Tibial artery (tissue), 4 donors: ENCODE measurements at regions not wholly inside any gene's neighbourhood (a gene's known extent, or its start where the extent isn't known, plus 50 kb on each side); places are given as distances from the start of the nearest gene placed in this dataset.

Experiments used
- DNase-seq, 2 donors: peaks; one replicate each; pipeline ENCODE4 v3.0.0-alpha.2; 2019
- H3K27ac ChIP-seq, 2 donors: fragments of 200-600 bp; sonication (generic) in 1 of 2; 1 replicate in 1 of 2; 2 replicates in 1 of 2; pipeline ENCODE4 v1.5.1; 2018 to 2019; ENCODE audit warnings: mild to moderate bottlenecking in 1 of 2
- H3K27me3 ChIP-seq, 2 donors: fragments of 200-600 bp; sonication (generic) in 1 of 2; one replicate each; pipeline versions ENCODE4 v1.5.1 to v1.6.0; 2016 to 2019
- H3K36me3 ChIP-seq, 3 donors: fragments of 200-600 bp; sonication (generic) in 2 of 3; one replicate each; pipeline ENCODE4 v1.5.1; 2016 to 2019; ENCODE audit warnings: mild to moderate bottlenecking in 2 of 3
- H3K4me1 ChIP-seq, 4 donors: fragments of 200-600 bp; sonication (generic) in 2 of 4; 1 replicate in 3 of 4; 2 replicates in 1 of 4; pipeline ENCODE4 v1.5.1; 2016 to 2019
- H3K4me3 ChIP-seq, 2 donors: fragments of 200-600 bp; sonication (generic) in 1 of 2; 1 replicate in 1 of 2; 2 replicates in 1 of 2; pipeline ENCODE4 v1.5.1; 2018 to 2019; ENCODE audit warnings: mild to moderate bottlenecking in 2 of 2
- H3K9me3 ChIP-seq, 3 donors: fragments of 200-600 bp; sonication (generic) in 1 of 3; one replicate each; pipeline ENCODE4 v1.5.1; 2016 to 2019
- intact Hi-C: fragments of 100-400 bp; cut with DNase I; formaldehyde crosslinking; loops from one replicate; pipeline ENCODE4 v1.15.0; 2023; ENCODE audit warnings: low total_unique reads
- TF ChIP-seq, protein P1 (sequence below), 2 experiments: fragments of 200-600 bp in 1 of 2; fragments of 450-650 bp in 1 of 2; IDR thresholded peaks; one replicate each; pipeline ENCODE4 v1.5.1; 2017 to 2019; ENCODE audit warnings: antibody characterized with exemption in 2 of 2, mild to moderate bottlenecking in 1 of 2, moderate library complexity in 1 of 2

DNA sequence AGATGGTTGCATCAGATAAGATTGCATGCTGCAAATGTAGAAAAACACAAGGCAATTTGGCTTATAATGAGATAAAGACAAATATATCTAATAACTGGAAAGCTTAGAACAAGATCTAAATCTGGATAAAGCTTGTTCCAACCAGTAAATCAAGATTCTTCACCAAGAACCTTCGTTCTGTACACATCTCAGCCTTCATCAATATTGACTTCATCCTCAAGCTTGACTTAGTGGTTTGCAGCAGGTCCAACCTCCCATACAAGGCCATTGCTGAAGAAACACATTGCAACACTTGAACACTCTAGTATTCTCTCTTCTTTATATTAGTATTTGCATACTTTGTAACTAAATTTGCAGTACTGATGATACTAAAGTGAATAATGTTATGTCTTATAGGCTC is 407.6 kb downstream of the TLL1 start:
- H3K27ac ChIP-seq = no peak overlapping the region
- H3K36me3 ChIP-seq = no peaks in the 10 kb centered on the region
- no peaks in the 10 kb centered on the region for H3K9me3 ChIP-seq
- no peaks in the 10 kb centered on the region for H3K27me3 ChIP-seq
- TF ChIP-seq, protein P1, sequence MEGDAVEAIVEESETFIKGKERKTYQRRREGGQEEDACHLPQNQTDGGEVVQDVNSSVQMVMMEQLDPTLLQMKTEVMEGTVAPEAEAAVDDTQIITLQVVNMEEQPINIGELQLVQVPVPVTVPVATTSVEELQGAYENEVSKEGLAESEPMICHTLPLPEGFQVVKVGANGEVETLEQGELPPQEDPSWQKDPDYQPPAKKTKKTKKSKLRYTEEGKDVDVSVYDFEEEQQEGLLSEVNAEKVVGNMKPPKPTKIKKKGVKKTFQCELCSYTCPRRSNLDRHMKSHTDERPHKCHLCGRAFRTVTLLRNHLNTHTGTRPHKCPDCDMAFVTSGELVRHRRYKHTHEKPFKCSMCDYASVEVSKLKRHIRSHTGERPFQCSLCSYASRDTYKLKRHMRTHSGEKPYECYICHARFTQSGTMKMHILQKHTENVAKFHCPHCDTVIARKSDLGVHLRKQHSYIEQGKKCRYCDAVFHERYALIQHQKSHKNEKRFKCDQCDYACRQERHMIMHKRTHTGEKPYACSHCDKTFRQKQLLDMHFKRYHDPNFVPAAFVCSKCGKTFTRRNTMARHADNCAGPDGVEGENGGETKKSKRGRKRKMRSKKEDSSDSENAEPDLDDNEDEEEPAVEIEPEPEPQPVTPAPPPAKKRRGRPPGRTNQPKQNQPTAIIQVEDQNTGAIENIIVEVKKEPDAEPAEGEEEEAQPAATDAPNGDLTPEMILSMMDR (IDR thresholded peaks at IDR 0.05) = no peak
- no peaks in the 10 kb centered on the region for H3K4me1 ChIP-seq
- no peak overlapping the region for H3K4me3 ChIP-seq
- intact Hi-C loops = no loop called here
- no peak for DNase-seq

DNA sequence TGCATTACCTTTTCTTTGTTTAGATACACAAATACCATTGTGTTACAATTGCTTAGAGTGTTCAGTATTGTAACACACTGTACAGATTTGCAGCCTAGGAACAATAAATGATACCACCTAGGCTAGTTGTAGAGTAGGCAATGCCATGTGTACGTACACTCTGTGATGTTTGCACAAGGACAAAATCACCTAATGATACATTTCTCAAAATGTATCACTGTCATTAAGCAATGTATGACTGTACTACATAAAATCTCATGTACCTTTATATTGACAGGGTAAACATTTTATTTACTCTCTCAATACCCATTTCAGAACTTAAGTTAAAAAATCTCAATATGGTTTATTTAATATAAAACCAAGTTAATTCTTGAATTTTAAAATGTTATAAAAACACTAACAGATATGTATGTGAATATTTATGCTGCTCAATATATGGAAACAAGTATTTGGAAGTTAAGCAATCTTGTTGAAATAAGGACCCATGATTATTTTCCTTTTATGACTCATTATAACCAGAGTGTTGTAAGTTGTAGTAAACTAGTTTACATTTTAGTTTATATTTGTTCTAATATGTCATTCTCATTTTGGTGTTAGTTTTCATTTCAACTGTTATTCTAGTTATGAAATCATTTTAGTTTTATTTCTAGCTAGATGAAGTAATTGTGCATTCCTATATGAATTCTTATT is 409.2 kb downstream of the TLL1 start:
- Histone ChIP-seq H3K9me3 (no peaks in the 10 kb centered on the region), H3K4me1 (no peaks in the 10 kb centered on the region), H3K36me3 (no peaks in the 10 kb centered on the region), H3K4me3 (no peak overlapping the region), H3K27me3 (no peaks in the 10 kb centered on the region), H3K27ac (no peak overlapping the region)
- intact Hi-C loops = no loop called here
- no peak for DNase-seq
- TF ChIP-seq, protein P1 (IDR thresholded peaks at IDR 0.05) = no peak

- no peaks in the 10 kb centered on the region for H3K9me3 ChIP-seq
- no peaks in the 10 kb centered on the region for H3K36me3 ChIP-seq
- no peak overlapping the region for H3K4me3 ChIP-seq
- TF ChIP-seq, protein P1 (IDR thresholded peaks at IDR 0.05) = no peak
- no peak overlapping the region for H3K27ac ChIP-seq
- no peaks in the 10 kb centered on the region for H3K27me3 ChIP-seq
- intact Hi-C loops = no loop called here
- no peaks in the 10 kb centered on the region for H3K4me1 ChIP-seq
- DNase-seq = no peak
Observed at GRCh38 chr4:166284221-166284620, 411.2 kb downstream of the TLL1 start.

GRCh38 chr4:166290426-166290825 is 417.4 kb downstream of the TLL1 start:
- Histone ChIP-seq H3K4me1 (no peaks in the 10 kb centered on the region), H3K9me3 (no peaks in the 10 kb centered on the region), H3K27me3 (no peaks in the 10 kb centered on the region), H3K4me3 (no peak overlapping the region), H3K27ac (no peak overlapping the region), H3K36me3 (no peaks in the 10 kb centered on the region)
- intact Hi-C loops = no loop called here
- no peak for DNase-seq
- TF ChIP-seq, protein P1 (IDR thresholded peaks at IDR 0.05) = no peak

DNA sequence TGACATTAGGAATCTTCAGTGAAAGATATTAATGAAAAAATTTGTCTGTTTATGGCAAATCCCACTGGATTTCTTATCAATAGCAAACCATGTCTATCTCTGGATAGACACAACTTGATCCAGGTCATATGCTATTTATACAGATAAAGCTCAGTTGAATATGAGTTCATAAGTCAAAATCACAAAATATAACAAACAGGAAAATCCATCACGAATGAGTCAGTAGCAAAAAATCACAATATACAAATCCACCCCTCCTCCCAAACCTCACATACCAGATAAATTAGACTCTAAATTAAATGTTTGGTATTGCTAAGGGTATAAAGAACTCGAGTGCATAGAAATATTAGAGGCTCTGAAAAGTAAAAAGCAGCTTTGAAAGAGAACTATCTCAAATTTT is 420.5 kb downstream of the TLL1 start:
- H3K4me1 ChIP-seq = no peaks in the 10 kb centered on the region
- H3K9me3 ChIP-seq = no peaks in the 10 kb centered on the region
- intact Hi-C loops = no loop called here
- DNase-seq = no peak
- H3K27me3 ChIP-seq = no peaks in the 10 kb centered on the region
- TF ChIP-seq, protein P1 (IDR thresholded peaks at IDR 0.05) = no peak
- H3K27ac ChIP-seq = no peak overlapping the region
- H3K4me3 ChIP-seq = no peak overlapping the region
- H3K36me3 ChIP-seq = no peaks in the 10 kb centered on the region

GRCh38 chr4:166301266-166301665 is 428.2 kb downstream of the TLL1 start:
- TF ChIP-seq, protein P1 (IDR thresholded peaks at IDR 0.05) = no peak
- Histone ChIP-seq H3K9me3 (no peaks in the 10 kb centered on the region), H3K4me3 (no peak overlapping the region), H3K27ac (no peak overlapping the region), H3K27me3 (no peaks in the 10 kb centered on the region), H3K36me3 (no peaks in the 10 kb centered on the region), H3K4me1 (no peaks in the 10 kb centered on the region)
- no peak for DNase-seq
- intact Hi-C loops = no loop called here
